Gastrocnemius medialis (tissue), 4 donors: ENCODE measurements at regions not wholly inside any gene's neighbourhood (a gene's known extent, or its start where the extent isn't known, plus 50 kb on each side); places are given as distances from the start of the nearest gene placed in this dataset.

Source experiments
- ATAC-seq, 2 donors: fragments of 150-250 bp; one replicate each; pipeline ENCODE4 v1.9.1; 2016
- DNase-seq, 2 donors: peaks; one replicate each; pipeline ENCODE4 v3.0.0-alpha.2; 2019
- H3K27ac ChIP-seq, 4 donors: fragments of 200-600 bp; sonication (generic); 1 replicate in 1 of 4; 2 replicates in 3 of 4; pipeline ENCODE4 v1.5.1; 2016 to 2018; ENCODE audit warnings: mild to moderate bottlenecking in 2 of 4, moderate library complexity in 1 of 4
- H3K27me3 ChIP-seq, 3 donors: fragments of 200-600 bp; sonication (generic) in 2 of 3; 1 replicate in 1 of 3; 2 replicates in 2 of 3; pipeline versions ENCODE4 v1.5.1 to v1.6.0; 2016 to 2019; ENCODE audit warnings: mild to moderate bottlenecking in 1 of 3, moderate library complexity in 1 of 3
- H3K36me3 ChIP-seq, 2 donors: fragments of 200-600 bp; sonication (generic) in 1 of 2; one replicate each; pipeline ENCODE4 v1.5.1; 2017 to 2018
- H3K4me1 ChIP-seq, 2 donors: fragments of 200-600 bp; sonication (generic) in 1 of 2; one replicate each; pipeline ENCODE4 v1.5.1; 2016 to 2017; ENCODE audit warnings: mild to moderate bottlenecking in 2 of 2
- H3K4me3 ChIP-seq, 4 donors: fragments of 200-600 bp; sonication (generic) in 3 of 4; 1 replicate in 1 of 4; 2 replicates in 3 of 4; pipeline ENCODE4 v1.5.1; 2016 to 2019; ENCODE audit warnings: mild to moderate bottlenecking in 2 of 4
- H3K9me3 ChIP-seq, 3 donors: fragments of 200-600 bp; sonication (generic) in 2 of 3; 1 replicate in 1 of 3; 2 replicates in 2 of 3; pipeline ENCODE4 v1.5.1; 2016 to 2019
- CTCF ChIP-seq, 5 experiments: fragments of 450-650 bp in 3 of 5; fragments of 200-600 bp in 2 of 5; sonication (generic) in 2 of 5; IDR thresholded peaks in 4 of 5; conservative IDR thresholded peaks in 1 of 5; 1 replicate in 4 of 5; 2 replicates in 1 of 5; pipeline ENCODE4 v1.5.1; 2016 to 2019; ENCODE audit warnings: antibody characterized with exemption in 5 of 5, mild to moderate bottlenecking in 3 of 5, moderate library complexity in 3 of 5
- POLR2A ChIP-seq, 2 donors: fragments of 450-650 bp; IDR thresholded peaks; one replicate each; pipeline ENCODE4 v1.6.1; 2017; ENCODE audit warnings: antibody characterized with exemption in 2 of 2, mild to moderate bottlenecking in 2 of 2, moderate library complexity in 2 of 2
- in situ Hi-C, 4 donors: fragments of 200-750 bp; cut with MboI; loops; one replicate each; pipeline versions ENCODE4 v1.15.0 to v1.8.0; 2017; ENCODE audit warnings: low sequenced_read_pairs in 4 of 4
- intact Hi-C: fragments of 100-400 bp; cut with DNase I; formaldehyde crosslinking; loops from one replicate; pipeline ENCODE4 v1.15.1; 2023; ENCODE audit warnings: low total_unique reads

- intact Hi-C loops, result no loop called here
- Histone ChIP-seq H3K9me3 (no peaks in the 10 kb centered on the region), H3K27me3 (no peaks in the 10 kb centered on the region), H3K4me3 (no peak overlapping the region), H3K27ac (no peak overlapping the region), H3K36me3 (no peaks in the 10 kb centered on the region), H3K4me1 (no peaks in the 10 kb centered on the region)
- DNase-seq, result no peak
- in situ Hi-C loops, result no loop called here
- ATAC-seq, result no peak
- TF ChIP-seq CTCF (IDR thresholded peaks at IDR 0.05 in 4 of 5, conservative IDR thresholded peaks at IDR 0.05 in 1 of 5) (no peak), POLR2A (IDR thresholded peaks at IDR 0.05) (no peak)
These were observed 768.2 kb downstream of the GALR1 start for GRCh38 chr18:78017869-78018268.

GRCh38 chr18:78021196-78021595 is 771.5 kb downstream of the GALR1 start:
- H3K4me1 ChIP-seq, result no peaks in the 10 kb centered on the region
- in situ Hi-C loops, result no loop called here
- H3K36me3 ChIP-seq, result no peaks in the 10 kb centered on the region

GRCh38 chr18:78031589-78031988 is 781.9 kb downstream of the GALR1 start:
- H3K36me3 ChIP-seq, result no peaks in the 10 kb centered on the region
- H3K4me3 ChIP-seq, result no peak overlapping the region
- ATAC-seq (no peak), DNase-seq (no peak)
- no peak overlapping the region for H3K27ac ChIP-seq
- no peaks in the 10 kb centered on the region for H3K9me3 ChIP-seq
- no peaks in the 10 kb centered on the region for H3K4me1 ChIP-seq
- in situ Hi-C loops, result loop anchor here in 1 of 4 donors (25.0 kb wide), 1 partner anchor 106 kb away; no protein-coding TSS in a partner anchor
- TF ChIP-seq POLR2A (IDR thresholded peaks at IDR 0.05), result no peak
- no peak for TF ChIP-seq CTCF (IDR thresholded peaks at IDR 0.05 in 4 of 5, conservative IDR thresholded peaks at IDR 0.05 in 1 of 5)
- intact Hi-C loops, result no loop called here
- H3K27me3 ChIP-seq, result no peaks in the 10 kb centered on the region

More at GRCh38 chr18:78021196-78021595, 771.5 kb downstream of the GALR1 start:
- TF ChIP-seq POLR2A (IDR thresholded peaks at IDR 0.05) (no peak), CTCF (IDR thresholded peaks at IDR 0.05 in 4 of 5, conservative IDR thresholded peaks at IDR 0.05 in 1 of 5) (no peak)
- Histone ChIP-seq H3K9me3 (no peaks in the 10 kb centered on the region), H3K4me3 (no peak overlapping the region), H3K27ac (no peak overlapping the region), H3K27me3 (no peaks in the 10 kb centered on the region)
- DNase-seq (no peak), ATAC-seq (no peak)
- intact Hi-C loops, result loop anchor here (10.0 kb wide), 1 partner anchor 46 kb away; no protein-coding TSS in a partner anchor

GRCh38 chr18:78031991-78032390 is 782.3 kb downstream of the GALR1 start:
- H3K4me1 ChIP-seq, result no peaks in the 10 kb centered on the region
- no peaks in the 10 kb centered on the region for H3K36me3 ChIP-seq
- H3K4me3 ChIP-seq, result no peak overlapping the region
- in situ Hi-C loops, result loop anchor here in 1 of 4 donors (25.0 kb wide), 1 partner anchor 105 kb away; no protein-coding TSS in a partner anchor
- H3K9me3 ChIP-seq, result no peaks in the 10 kb centered on the region
- DNase-seq, result no peak
- intact Hi-C loops, result no loop called here
- H3K27me3 ChIP-seq, result no peaks in the 10 kb centered on the region
- TF ChIP-seq POLR2A (IDR thresholded peaks at IDR 0.05), result no peak
- TF ChIP-seq CTCF (IDR thresholded peaks at IDR 0.05 in 4 of 5, conservative IDR thresholded peaks at IDR 0.05 in 1 of 5), result no peak
- ATAC-seq, result no peak
- H3K27ac ChIP-seq, result no peak overlapping the region

- no peaks in the 10 kb centered on the region for H3K36me3 ChIP-seq
- no peaks in the 10 kb centered on the region for H3K4me1 ChIP-seq
- intact Hi-C loops (no loop called here), in situ Hi-C loops (loop anchor here in 1 of 4 donors (25.0 kb wide), 1 partner anchor 105 kb away; no protein-coding TSS in a partner anchor)
- DNase-seq (no peak), ATAC-seq (no peak)
- H3K27me3 ChIP-seq, result no peaks in the 10 kb centered on the region
- H3K9me3 ChIP-seq, result no peaks in the 10 kb centered on the region
- no peak overlapping the region for H3K27ac ChIP-seq
- H3K4me3 ChIP-seq, result no peak overlapping the region
- TF ChIP-seq CTCF (IDR thresholded peaks at IDR 0.05 in 4 of 5, conservative IDR thresholded peaks at IDR 0.05 in 1 of 5), result no peak
- TF ChIP-seq POLR2A (IDR thresholded peaks at IDR 0.05), result no peak
These were observed 782.9 kb downstream of the GALR1 start for GRCh38 chr18:78032574-78032973.
